Tibial nerve (tissue), 4 donors: ENCODE measurements at regions not wholly inside any gene's neighbourhood (a gene's known extent, or its start where the extent isn't known, plus 50 kb on each side); places are given as distances from the start of the nearest gene placed in this dataset.

Source experiments
- DNase-seq, 2 donors: peaks; one replicate each; pipeline ENCODE4 v3.0.0-alpha.2; 2019; ENCODE audit warnings: low spot score in 2 of 2
- H3K27ac ChIP-seq, 4 donors: fragments of 200-600 bp; sonication (generic) in 3 of 4; one replicate each; pipeline ENCODE4 v1.5.1; 2017 to 2019; ENCODE audit warnings: mild to moderate bottlenecking in 1 of 4
- H3K27me3 ChIP-seq, 2 donors: fragments of 200-600 bp; sonication (generic) in 1 of 2; one replicate each; pipeline versions ENCODE4 v1.5.1 to v1.6.0; 2017 to 2019
- H3K36me3 ChIP-seq, 3 donors: fragments of 200-600 bp; sonication (generic); one replicate each; pipeline ENCODE4 v1.5.1; 2018 to 2019
- H3K4me1 ChIP-seq, 4 donors: fragments of 200-600 bp; sonication (generic) in 3 of 4; one replicate each; pipeline ENCODE4 v1.5.1; 2017 to 2019
- H3K4me3 ChIP-seq, 4 donors: fragments of 200-600 bp; sonication (generic) in 3 of 4; one replicate each; pipeline ENCODE4 v1.5.1; 2017 to 2019; ENCODE audit warnings: mild to moderate bottlenecking in 1 of 4, moderate library complexity in 1 of 4
- H3K9me3 ChIP-seq, 4 donors: fragments of 200-600 bp; sonication (generic) in 3 of 4; one replicate each; pipeline ENCODE4 v1.5.1; 2017 to 2019
- CTCF ChIP-seq, 5 experiments: fragments of 200-600 bp in 3 of 5; fragments of 450-650 bp in 2 of 5; sonication (generic) in 3 of 5; IDR thresholded peaks; one replicate each; pipeline ENCODE4 v1.5.1; 2016 to 2019; ENCODE audit warnings: antibody characterized with exemption in 5 of 5, mild to moderate bottlenecking in 3 of 5, moderate library complexity in 2 of 5
- EP300 ChIP-seq, 2 donors: sonication (generic); formaldehyde crosslinking; IDR thresholded peaks; one replicate each; pipeline ENCODE4 v1.6.1; 2017; ENCODE audit warnings: antibody characterized with exemption in 2 of 2, mild to moderate bottlenecking in 1 of 2
- POLR2A ChIP-seq, 2 donors: fragments of 450-650 bp; IDR thresholded peaks; one replicate each; pipeline ENCODE4 v1.6.1; 2017; ENCODE audit warnings: antibody characterized with exemption in 2 of 2, mild to moderate bottlenecking in 2 of 2, moderate library complexity in 2 of 2
- WGBS, 2 donors: methylation state at CpG; one replicate each; pipeline ENCODE4 v1.1.5; 2018; 5-methylcytosine and 5-hydroxymethylcytosine counted together

- Histone ChIP-seq H3K27me3 (no peaks in the 10 kb centered on the region), H3K36me3 (no peaks in the 10 kb centered on the region), H3K4me1 (no peaks in the 10 kb centered on the region), H3K27ac (no peak overlapping the region), H3K9me3 (no peaks in the 10 kb centered on the region), H3K4me3 (no peak overlapping the region)
- TF ChIP-seq CTCF (IDR thresholded peaks at IDR 0.05) (no peak), EP300 (IDR thresholded peaks at IDR 0.05) (no peak), POLR2A (IDR thresholded peaks at IDR 0.05) (no peak)
- no peak for DNase-seq
- WGBS, 2 donors, result 82 to 86% methylated on average over 3 of the region's 3 CpGs
These were observed 133.7 kb downstream of the DMRTA2 start for GRCh38 chr1:50289495-50289894.

- no peak for DNase-seq
These were observed 137.2 kb downstream of the DMRTA2 start for GRCh38 chr1:50285994-50286393.

GRCh38 chr1:50279622-50280330, 143.5 kb downstream of the DMRTA2 start:
- Histone ChIP-seq H3K27ac (no peak overlapping the region), H3K9me3 (no peaks in the 10 kb centered on the region), H3K4me1 (no peaks in the 10 kb centered on the region), H3K27me3 (peaks cover 0 to 11% of the 10 kb centered on the region in 2 donors), H3K36me3 (no peaks in the 10 kb centered on the region), H3K4me3 (no peak overlapping the region)
- TF ChIP-seq POLR2A (IDR thresholded peaks at IDR 0.05) (no peak), CTCF (IDR thresholded peaks at IDR 0.05) (no peak), EP300 (IDR thresholded peaks at IDR 0.05) (no peak)
- DNase-seq, result no peak
- WGBS, 2 donors, result 17 to 18% methylated on average over 7 of the region's 7 CpGs

More at GRCh38 chr1:50285994-50286393, 137.2 kb downstream of the DMRTA2 start:
- Histone ChIP-seq H3K27ac (no peak overlapping the region), H3K4me1 (no peaks in the 10 kb centered on the region), H3K9me3 (no peaks in the 10 kb centered on the region), H3K4me3 (no peak overlapping the region), H3K36me3 (no peaks in the 10 kb centered on the region), H3K27me3 (no peaks in the 10 kb centered on the region)
- whole genome bisulfite sequencing, 2 donors, result 85 to 87% methylated on average over 4 of the region's 4 CpGs
- no peak for TF ChIP-seq CTCF (IDR thresholded peaks at IDR 0.05)
- no peak for TF ChIP-seq EP300 (IDR thresholded peaks at IDR 0.05)
- no peak for TF ChIP-seq POLR2A (IDR thresholded peaks at IDR 0.05)

- H3K4me1 ChIP-seq, result no peaks in the 10 kb centered on the region
- peaks cover 0 to 11% of the 10 kb centered on the region in 2 donors for H3K27me3 ChIP-seq
- no peaks in the 10 kb centered on the region for H3K9me3 ChIP-seq
- WGBS, 2 donors, result 17 to 27% methylated on average over 3 of the region's 3 CpGs
- no peak overlapping the region for H3K4me3 ChIP-seq
- no peak for DNase-seq
- TF ChIP-seq EP300 (IDR thresholded peaks at IDR 0.05) (no peak), CTCF (IDR thresholded peaks at IDR 0.05) (no peak), POLR2A (IDR thresholded peaks at IDR 0.05) (no peak)
- no peak overlapping the region for H3K27ac ChIP-seq
- no peaks in the 10 kb centered on the region for H3K36me3 ChIP-seq
These were observed 144.3 kb downstream of the DMRTA2 start for GRCh38 chr1:50278961-50279360.

- H3K9me3 ChIP-seq, result no peaks in the 10 kb centered on the region
- no peak overlapping the region for H3K4me3 ChIP-seq
- H3K27ac ChIP-seq, result no peak overlapping the region
- no peak for DNase-seq
- no peaks in the 10 kb centered on the region for H3K4me1 ChIP-seq
- WGBS, 2 donors, result 14 to 20% methylated on average over 7 of the region's 7 CpGs
- no peaks in the 10 kb centered on the region for H3K36me3 ChIP-seq
- TF ChIP-seq EP300 (IDR thresholded peaks at IDR 0.05), result no peak
- no peak for TF ChIP-seq CTCF (IDR thresholded peaks at IDR 0.05)
- TF ChIP-seq POLR2A (IDR thresholded peaks at IDR 0.05), result no peak
- H3K27me3 ChIP-seq, result peaks cover 0 to 11% of the 10 kb centered on the region in 2 donors
These were observed 144.8 kb downstream of the DMRTA2 start for GRCh38 chr1:50278410-50278809.
